GM21367 (cell line): ENCODE measurements at regions not wholly inside any gene's neighbourhood (a gene's known extent, or its start where the extent isn't known, plus 50 kb on each side); places are given as distances from the start of the nearest gene placed in this dataset.

Experiments
- ATAC-seq: cut with Tn5 transposase; IDR thresholded peaks from one replicate; pipeline ENCODE4 v1.9.1; 2021; ENCODE audit not compliant: unreplicated experiment

- ATAC-seq: no peak
Observed at GRCh38 chr9:118276784-118277183, 572.6 kb downstream of the TLR4 start.

- no peak for ATAC-seq
Observed at GRCh38 chr9:118281772-118282171, 577.6 kb downstream of the TLR4 start.

GRCh38 chr9:118283488-118283887 lies 579.3 kb downstream of the TLR4 start:
- no peak for ATAC-seq

- ATAC-seq: no peak
Observed at GRCh38 chr9:118290116-118290515, 585.9 kb downstream of the TLR4 start.

GRCh38 chr9:118295413-118295812 lies 591.2 kb downstream of the TLR4 start:
- no peak for ATAC-seq

GRCh38 chr9:118302721-118303120 lies 598.5 kb downstream of the TLR4 start:
- no peak for ATAC-seq

- ATAC-seq: no peak
Observed at GRCh38 chr9:118303216-118303615, 599.0 kb downstream of the TLR4 start.

GRCh38 chr9:118305331-118305730 lies 601.1 kb downstream of the TLR4 start:
- ATAC-seq: no peak

- no peak for ATAC-seq
Observed at GRCh38 chr9:118306801-118307200, 602.6 kb downstream of the TLR4 start.

- ATAC-seq: no peak
Observed at GRCh38 chr9:118313965-118314364, 609.8 kb downstream of the TLR4 start.

- ATAC-seq: no peak
Observed at GRCh38 chr9:118316831-118317343, 612.7 kb downstream of the TLR4 start.

GRCh38 chr9:118318770-118319431 lies 614.7 kb downstream of the TLR4 start:
- no peak for ATAC-seq

GRCh38 chr9:118321788-118322187 lies 617.6 kb downstream of the TLR4 start:
- ATAC-seq: no peak

GRCh38 chr9:118324706-118325105 lies 620.5 kb downstream of the TLR4 start:
- ATAC-seq: no peak

- no peak for ATAC-seq
Observed at GRCh38 chr9:118325757-118326156, 621.6 kb downstream of the TLR4 start.

GRCh38 chr9:118326326-118326725 lies 622.1 kb downstream of the TLR4 start:
- no peak for ATAC-seq

- ATAC-seq: no peak
Observed at GRCh38 chr9:118330191-118330986, 626.2 kb downstream of the TLR4 start.

GRCh38 chr9:118331622-118332045 lies 627.4 kb downstream of the TLR4 start:
- ATAC-seq: no peak

- no peak for ATAC-seq
Observed at GRCh38 chr9:118336250-118336942, 632.2 kb downstream of the TLR4 start.

- no peak for ATAC-seq
Observed at GRCh38 chr9:118336943-118337330, 632.7 kb downstream of the TLR4 start.

- ATAC-seq: no peak
Observed at GRCh38 chr9:118360036-118360435, 655.8 kb downstream of the TLR4 start.

GRCh38 chr9:118362123-118362522 lies 657.9 kb downstream of the TLR4 start:
- no peak for ATAC-seq
